ENCODE measurements at regions not wholly inside any gene's neighbourhood (a gene's known extent, or its start where the extent isn't known, plus 50 kb on each side); places are given as distances from the start of the nearest gene placed in this dataset.
A peak's percentile ranks its signal among the peaks of the same experiment; 100 is the strongest.
"Not testable (repeated sequence)": the region's sequence is repeated elsewhere in the genome, so short reads cannot be mapped to it uniquely, and the experiment has no call there.

GRCh38 chr1:166395729-166396128 is 228.9 kb upstream of the FAM78B start:
- no peak for DNase-seq

- DNase-seq: not testable (repeated sequence)
These were observed 242.7 kb upstream of the FAM78B start for GRCh38 chr1:166409253-166410082.

- DNase-seq: no peak
These were observed 243.2 kb upstream of the FAM78B start for GRCh38 chr1:166410083-166410385.

- DNase-seq: not testable (repeated sequence)
These were observed 250.0 kb upstream of the FAM78B start for GRCh38 chr1:166416831-166417230.

GRCh38 chr1:166418344-166418933 is 251.6 kb upstream of the FAM78B start:
- no peak for DNase-seq

GRCh38 chr1:166422586-166422985 is 255.8 kb upstream of the FAM78B start:
- DNase-seq: not testable (repeated sequence)

GRCh38 chr1:166432655-166433054 is 265.9 kb upstream of the FAM78B start:
- DNase-seq: no peak

- peak; percentile 19 for DNase-seq
These were observed 266.9 kb upstream of the FAM78B start for GRCh38 chr1:166433404-166434304.

GRCh38 chr1:166457700-166458099 is 290.9 kb upstream of the FAM78B start:
- no peak for DNase-seq

- no peak for DNase-seq
These were observed 297.5 kb upstream of the FAM78B start for GRCh38 chr1:166464333-166464732.

- no peak for DNase-seq
These were observed 303.2 kb upstream of the FAM78B start for GRCh38 chr1:166470014-166470413.

GRCh38 chr1:166470441-166470840 is 303.6 kb upstream of the FAM78B start:
- no peak for DNase-seq

GRCh38 chr1:166471359-166471758 is 304.6 kb upstream of the FAM78B start:
- no peak for DNase-seq

GRCh38 chr1:166479052-166479631 is 312.3 kb upstream of the FAM78B start:
- DNase-seq: peak; percentile 59

GRCh38 chr1:166484471-166484870 is 317.7 kb upstream of the FAM78B start:
- DNase-seq: no peak

- DNase-seq: no peak
These were observed 318.1 kb upstream of the FAM78B start for GRCh38 chr1:166484871-166485270.

GRCh38 chr1:166485620-166486019 is 318.8 kb upstream of the FAM78B start:
- DNase-seq: no peak

GRCh38 chr1:166488327-166488726 is 321.5 kb upstream of the FAM78B start:
- no peak for DNase-seq

- DNase-seq: no peak
These were observed 322.5 kb upstream of the FAM78B start for GRCh38 chr1:166489356-166489669.

- DNase-seq: peak; percentile 83
These were observed 323.1 kb upstream of the FAM78B start for GRCh38 chr1:166489670-166490436.

- DNase-seq: no peak
These were observed 323.7 kb upstream of the FAM78B start for GRCh38 chr1:166490437-166490991.

- not testable (repeated sequence) for DNase-seq
These were observed 327.0 kb upstream of the FAM78B start for GRCh38 chr1:166493765-166494164.

All from activated CD4-positive, alpha-beta T cell treated with anti-CD3 and anti-CD28 coated beads, Interleukin-2, Interleukin-6, amounts not matched to agents 100 ng/mL and 50 ng/mL, durations not matched to agents 16 hours and 8 hours (primary cell).